Calu3 (cell line): ENCODE measurements at regions not wholly inside any gene's neighbourhood (a gene's known extent, or its start where the extent isn't known, plus 50 kb on each side); places are given as distances from the start of the nearest gene placed in this dataset.

ENCODE experiments used
- BruUV-seq: library from RNA; stranded (reverse); fragments of 400-500 nt; replicated peaks from 2 replicates; lab custom pipeline; 2021; lab: Mats Ljungman, UMichigan
- CTCF ChIA-PET: fragments of 300-600 bp; sonication (Branson Sonifier 250); formaldehyde crosslinking; loops from one replicate; lab custom pipeline; 2022; ENCODE audit warnings: antibody characterized with exemption; lab: Charles Lee
- DNase-seq: peaks from one replicate; pipeline ENCODE4 v3.0.0; 2022
- H3K27ac Mint-ChIP-seq: one replicate; pipeline ENCODE4 v1.8.0; 2022; ENCODE audit warnings: mixed read lengths; ENCODE audit not compliant: unreplicated experiment
- H3K27me3 Mint-ChIP-seq: one replicate; pipeline ENCODE4 v1.8.0; 2022; ENCODE audit warnings: mixed read lengths; ENCODE audit not compliant: unreplicated experiment
- H3K36me3 Mint-ChIP-seq: one replicate; pipeline ENCODE4 v1.8.0; 2022; ENCODE audit warnings: mild to moderate bottlenecking, moderate library complexity, mixed read lengths; ENCODE audit not compliant: insufficient read depth, unreplicated experiment
- H3K4me1 Mint-ChIP-seq: one replicate; pipeline ENCODE4 v1.8.0; 2022; ENCODE audit warnings: mild to moderate bottlenecking, low read depth, mixed read lengths; ENCODE audit not compliant: unreplicated experiment
- H3K4me3 Mint-ChIP-seq: one replicate; pipeline ENCODE4 v1.8.0; 2022; ENCODE audit warnings: mild to moderate bottlenecking, low read depth, moderate library complexity, mixed read lengths; ENCODE audit not compliant: unreplicated experiment
- H3K9me3 Mint-ChIP-seq: one replicate; pipeline ENCODE4 v1.8.0; 2022; ENCODE audit warnings: low read depth, mixed read lengths; ENCODE audit not compliant: unreplicated experiment
- intact Hi-C: fragments of 100-400 bp; cut with micrococcal nuclease; formaldehyde crosslinking; loops from one replicate; pipeline ENCODE4 v1.10.0; 2022; ENCODE audit not compliant: unreplicated experiment
- TF ChIP-seq, protein P1 (sequence below): fragments of 200-600 bp; IDR thresholded peaks from one replicate; pipeline ENCODE4 v1.8.0; 2022; ENCODE audit warnings: antibody characterized with exemption; ENCODE audit not compliant: unreplicated experiment

DNA sequence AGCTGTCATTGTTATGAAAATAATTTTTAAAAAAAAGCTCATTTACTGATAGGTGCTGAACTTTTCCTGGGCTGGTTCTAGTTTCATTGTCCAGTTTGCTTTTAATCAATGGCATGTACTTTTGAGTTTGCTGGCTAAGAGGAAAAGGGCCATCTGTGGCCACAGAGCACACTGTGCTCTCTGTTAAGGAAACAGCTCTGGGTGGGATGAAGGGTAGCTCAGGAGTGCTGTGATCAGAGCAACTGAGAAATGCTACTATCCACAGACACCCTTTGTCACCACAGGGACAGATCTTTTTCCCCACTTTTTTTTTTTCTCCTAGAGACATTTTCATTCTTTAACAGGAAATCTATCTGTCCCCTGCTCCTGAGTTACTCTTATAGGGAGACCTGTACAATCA, 387.1 kb upstream of the PRICKLE1 start:
- TF ChIP-seq, protein P1, sequence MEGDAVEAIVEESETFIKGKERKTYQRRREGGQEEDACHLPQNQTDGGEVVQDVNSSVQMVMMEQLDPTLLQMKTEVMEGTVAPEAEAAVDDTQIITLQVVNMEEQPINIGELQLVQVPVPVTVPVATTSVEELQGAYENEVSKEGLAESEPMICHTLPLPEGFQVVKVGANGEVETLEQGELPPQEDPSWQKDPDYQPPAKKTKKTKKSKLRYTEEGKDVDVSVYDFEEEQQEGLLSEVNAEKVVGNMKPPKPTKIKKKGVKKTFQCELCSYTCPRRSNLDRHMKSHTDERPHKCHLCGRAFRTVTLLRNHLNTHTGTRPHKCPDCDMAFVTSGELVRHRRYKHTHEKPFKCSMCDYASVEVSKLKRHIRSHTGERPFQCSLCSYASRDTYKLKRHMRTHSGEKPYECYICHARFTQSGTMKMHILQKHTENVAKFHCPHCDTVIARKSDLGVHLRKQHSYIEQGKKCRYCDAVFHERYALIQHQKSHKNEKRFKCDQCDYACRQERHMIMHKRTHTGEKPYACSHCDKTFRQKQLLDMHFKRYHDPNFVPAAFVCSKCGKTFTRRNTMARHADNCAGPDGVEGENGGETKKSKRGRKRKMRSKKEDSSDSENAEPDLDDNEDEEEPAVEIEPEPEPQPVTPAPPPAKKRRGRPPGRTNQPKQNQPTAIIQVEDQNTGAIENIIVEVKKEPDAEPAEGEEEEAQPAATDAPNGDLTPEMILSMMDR: no peak
- Mint-ChIP-seq H3K27ac (no peak overlapping the region), H3K4me1 (no peaks in the 10 kb centered on the region), H3K36me3 (no peaks in the 10 kb centered on the region), H3K4me3 (no peak overlapping the region), H3K27me3 (no peaks in the 10 kb centered on the region), H3K9me3 (peaks cover 3% of the 10 kb centered on the region)
- no TSS peak for BruUV-seq
- CTCF ChIA-PET: interaction anchor here (0.7 kb wide), 1 partner anchor 1785 kb away, joined by 3 read pairs; no protein-coding TSS in a partner anchor
- DNase-seq: no peak
- intact Hi-C loops: no loop called here

DNA sequence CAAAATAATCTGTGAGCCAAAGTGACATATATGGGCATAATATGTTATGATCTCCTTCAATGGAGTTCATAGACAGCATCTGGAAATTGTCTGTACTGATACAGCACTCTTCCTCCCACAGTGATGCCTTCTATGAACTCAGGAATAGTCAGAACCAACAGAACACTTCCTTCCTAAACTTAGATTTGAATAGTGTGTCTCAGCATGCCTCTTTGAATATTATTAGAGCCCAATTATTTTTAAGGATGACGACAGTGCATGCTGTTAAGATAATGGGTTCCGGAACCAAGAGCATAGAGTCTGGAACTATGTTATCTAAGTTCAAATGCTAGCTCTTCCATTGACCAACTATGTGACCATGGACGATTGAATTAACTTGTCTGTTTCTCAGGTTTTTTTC, 386.6 kb upstream of the PRICKLE1 start:
- Mint-ChIP-seq H3K27ac (no peak overlapping the region), H3K4me3 (no peak overlapping the region), H3K4me1 (no peaks in the 10 kb centered on the region), H3K36me3 (no peaks in the 10 kb centered on the region), H3K27me3 (no peaks in the 10 kb centered on the region), H3K9me3 (peaks cover 3% of the 10 kb centered on the region)
- CTCF ChIA-PET: interaction anchor here (0.7 kb wide), 1 partner anchor 1785 kb away, joined by 3 read pairs; no protein-coding TSS in a partner anchor
- TF ChIP-seq, protein P1: no peak
- BruUV-seq: no TSS peak
- intact Hi-C loops: no loop called here
- DNase-seq: no peak

DNA sequence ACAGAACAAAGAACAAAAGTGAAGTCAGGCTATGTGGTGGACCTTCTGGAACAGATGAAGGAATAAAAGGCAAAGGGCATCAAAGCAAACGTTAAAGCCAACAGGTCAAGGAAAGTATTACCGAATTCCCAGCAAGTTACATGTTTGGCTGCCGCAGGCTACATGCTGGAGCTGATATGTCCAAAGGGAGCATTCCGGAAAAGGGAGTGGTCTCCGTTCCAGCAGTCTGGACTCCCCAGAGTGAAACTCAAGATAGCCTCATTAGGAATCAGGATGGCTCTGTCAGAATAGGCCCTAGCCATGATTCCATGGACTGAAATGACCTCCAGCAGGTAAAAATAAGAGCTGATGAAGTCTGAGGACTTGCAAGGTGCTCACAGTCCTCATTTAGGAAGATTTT, 379.8 kb upstream of the PRICKLE1 start:
- intact Hi-C loops: loop anchor here (10.0 kb wide), 1 partner anchor 385 kb away; the partner anchor contains the start of gene PRICKLE1
- DNase-seq: peak; percentile 17
- CTCF ChIA-PET: no interaction called here
- BruUV-seq: no TSS peak
- peaks cover 42% of the 10 kb centered on the region for H3K4me1 Mint-ChIP-seq
- H3K4me3 Mint-ChIP-seq: no peak overlapping the region
- no peaks in the 10 kb centered on the region for H3K27me3 Mint-ChIP-seq
- no peak overlapping the region for H3K27ac Mint-ChIP-seq
- TF ChIP-seq, protein P1: no peak
- no peaks in the 10 kb centered on the region for H3K9me3 Mint-ChIP-seq
- H3K36me3 Mint-ChIP-seq: no peaks in the 10 kb centered on the region

DNA sequence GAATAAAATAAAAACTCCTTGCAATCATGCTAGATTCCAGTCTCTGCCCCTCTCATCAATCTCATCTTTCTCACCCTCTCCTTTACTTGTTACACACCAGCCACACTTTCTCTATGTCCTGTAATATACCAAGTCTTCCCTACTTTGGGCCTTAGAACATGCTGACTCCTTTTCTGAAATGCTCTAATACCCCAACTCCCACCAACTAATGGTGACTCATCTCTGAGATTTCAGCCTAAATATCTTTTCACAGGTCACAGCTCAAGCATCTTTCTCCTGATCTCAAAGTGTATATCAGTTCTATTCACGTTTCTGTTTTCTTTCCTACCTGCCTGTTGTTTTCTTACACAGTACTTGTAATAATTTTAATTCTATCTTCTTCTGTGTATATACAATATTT, 378.9 kb upstream of the PRICKLE1 start:
- Mint-ChIP-seq H3K4me1 (peaks cover 47% of the 10 kb centered on the region), H3K27ac (no peak overlapping the region), H3K4me3 (no peak overlapping the region), H3K36me3 (no peaks in the 10 kb centered on the region), H3K27me3 (no peaks in the 10 kb centered on the region), H3K9me3 (no peaks in the 10 kb centered on the region)
- no TSS peak for BruUV-seq
- CTCF ChIA-PET: no interaction called here
- intact Hi-C loops: loop anchor here (10.0 kb wide), 1 partner anchor 384 kb away; the partner anchor contains the start of gene PRICKLE1
- TF ChIP-seq, protein P1: no peak
- DNase-seq: no peak
